OCI-LY1 (cell line): ENCODE measurements at regions not wholly inside any gene's neighbourhood (a gene's known extent, or its start where the extent isn't known, plus 50 kb on each side); places are given as distances from the start of the nearest gene placed in this dataset.

Experiments
- H2AFZ ChIP-seq: fragments of 200-600 bp; sonication (generic), shearing (Covaris generic); 2 replicates; pipeline ENCODE4 v1.6.0; 2014; ENCODE audit warnings: antibody characterized with exemption, mild to moderate bottlenecking, low read length
- H3F3A ChIP-seq: fragments of 200-600 bp; sonication (generic), shearing (Covaris generic); 2 replicates; pipeline ENCODE4 v1.6.0; 2014; ENCODE audit warnings: mild to moderate bottlenecking, antibody characterized with exemption, low read length, moderate library complexity; ENCODE audit not compliant: insufficient read depth
- H3K27ac ChIP-seq: fragments of 200-600 bp; sonication (generic); 2 replicates; pipeline ENCODE4 v1.5.1; 2014; ENCODE audit warnings: low read length, mixed run types, mild to moderate bottlenecking, low read depth; ENCODE audit not compliant: poor library complexity, severe bottlenecking
- H3K27me3 ChIP-seq: fragments of 200-600 bp; sonication (generic); 2 replicates; pipeline ENCODE4 v1.6.0; 2014; ENCODE audit warnings: antibody characterized with exemption, mild to moderate bottlenecking, low read length, moderate library complexity; ENCODE audit not compliant: insufficient read depth
- H3K36me3 ChIP-seq: fragments of 200-600 bp; sonication (generic); 2 replicates; pipeline ENCODE4 v1.6.1; 2014; ENCODE audit warnings: mild to moderate bottlenecking, antibody characterized with exemption, low read length, moderate library complexity, mixed read lengths; ENCODE audit not compliant: insufficient read depth
- H3K4me1 ChIP-seq: fragments of 200-600 bp; sonication (generic); 2 replicates; pipeline ENCODE4 v1.5.1; 2014; ENCODE audit warnings: mild to moderate bottlenecking, low read length, moderate library complexity; ENCODE audit not compliant: insufficient read depth, severe bottlenecking
- H3K4me2 ChIP-seq: fragments of 200-600 bp; sonication (generic), shearing (Covaris generic); 2 replicates; pipeline ENCODE4 v1.6.1; 2014; ENCODE audit warnings: low read length
- H3K4me3 ChIP-seq: fragments of 200-600 bp; sonication (generic); 2 replicates; pipeline ENCODE4 v1.5.1; 2014; ENCODE audit warnings: low read length, low read depth, mild to moderate bottlenecking, mixed read lengths; ENCODE audit not compliant: poor library complexity, severe bottlenecking
- H3K79me2 ChIP-seq: fragments of 200-600 bp; shearing (Covaris generic); 2 replicates; pipeline ENCODE4 v1.6.1; 2016; ENCODE audit warnings: mixed run types, low read length, mixed read lengths; ENCODE audit not compliant: insufficient read depth
- H3K9ac ChIP-seq: fragments of 200-600 bp; sonication (generic), shearing (Covaris generic); 2 replicates; pipeline ENCODE4 v1.6.1; 2014; ENCODE audit warnings: mild to moderate bottlenecking, low read length, mixed read lengths
- H3K9me2 ChIP-seq: fragments of 200-600 bp; sonication (generic), shearing (Covaris generic); 2 replicates; pipeline ENCODE4 v1.6.1; 2014; ENCODE audit warnings: low read depth, mild to moderate bottlenecking, low read length, mixed read lengths
- H3K9me3 ChIP-seq: fragments of 200-600 bp; shearing (Covaris generic); 2 replicates; pipeline ENCODE4 v1.6.1; 2014; ENCODE audit warnings: low read length, mixed read lengths
- H4K20me1 ChIP-seq: fragments of 200-600 bp; sonication (generic), shearing (Covaris generic); 2 replicates; pipeline ENCODE4 v1.6.0; 2016; ENCODE audit warnings: mild to moderate bottlenecking, low read length; ENCODE audit not compliant: insufficient read depth
- EZH2 ChIP-seq: fragments of 200-600 bp; sonication (generic), shearing (Covaris generic); IDR thresholded peaks from 2 replicates; pipeline ENCODE4 v1.8.0; 2017; ENCODE audit warnings: borderline replicate concordance, mixed run types, mild to moderate bottlenecking, antibody characterized with exemption, low read length, moderate library complexity, mixed read lengths
- TF ChIP-seq, protein P1 (sequence below): fragments of 200-600 bp; sonication (generic), shearing (Covaris generic); IDR thresholded peaks from 2 replicates; pipeline ENCODE4 v1.5.1; 2017; ENCODE audit warnings: mild to moderate bottlenecking, antibody characterized with exemption, low read length, moderate library complexity, mixed read lengths

DNA sequence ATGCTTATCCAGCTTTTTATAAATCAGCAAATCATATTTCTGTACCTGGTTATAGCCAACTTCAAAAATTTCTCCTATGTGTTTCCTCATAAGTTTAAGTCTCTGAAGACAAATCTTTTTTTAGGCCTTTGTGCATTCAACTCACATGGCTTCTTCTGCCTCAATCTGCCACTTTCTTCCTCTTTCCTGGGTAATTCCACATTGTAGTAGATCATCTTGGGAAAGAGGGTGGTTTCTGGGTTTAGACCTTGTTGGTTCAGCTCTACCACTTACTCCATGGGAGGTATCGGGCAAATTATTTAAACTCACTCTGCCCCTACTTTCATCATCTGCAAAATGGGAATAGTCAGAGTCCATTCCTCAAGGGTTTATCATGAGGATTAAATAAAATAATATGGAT lies 707.0 kb upstream of the ZEB2 start:
- peaks cover 10% of the 10 kb centered on the region for H3K9me3 ChIP-seq
- TF ChIP-seq EZH2 = no peak
- TF ChIP-seq, protein P1, sequence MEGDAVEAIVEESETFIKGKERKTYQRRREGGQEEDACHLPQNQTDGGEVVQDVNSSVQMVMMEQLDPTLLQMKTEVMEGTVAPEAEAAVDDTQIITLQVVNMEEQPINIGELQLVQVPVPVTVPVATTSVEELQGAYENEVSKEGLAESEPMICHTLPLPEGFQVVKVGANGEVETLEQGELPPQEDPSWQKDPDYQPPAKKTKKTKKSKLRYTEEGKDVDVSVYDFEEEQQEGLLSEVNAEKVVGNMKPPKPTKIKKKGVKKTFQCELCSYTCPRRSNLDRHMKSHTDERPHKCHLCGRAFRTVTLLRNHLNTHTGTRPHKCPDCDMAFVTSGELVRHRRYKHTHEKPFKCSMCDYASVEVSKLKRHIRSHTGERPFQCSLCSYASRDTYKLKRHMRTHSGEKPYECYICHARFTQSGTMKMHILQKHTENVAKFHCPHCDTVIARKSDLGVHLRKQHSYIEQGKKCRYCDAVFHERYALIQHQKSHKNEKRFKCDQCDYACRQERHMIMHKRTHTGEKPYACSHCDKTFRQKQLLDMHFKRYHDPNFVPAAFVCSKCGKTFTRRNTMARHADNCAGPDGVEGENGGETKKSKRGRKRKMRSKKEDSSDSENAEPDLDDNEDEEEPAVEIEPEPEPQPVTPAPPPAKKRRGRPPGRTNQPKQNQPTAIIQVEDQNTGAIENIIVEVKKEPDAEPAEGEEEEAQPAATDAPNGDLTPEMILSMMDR = no peak
- H3K27ac ChIP-seq = no peak overlapping the region
- H2AFZ ChIP-seq = no peak overlapping the region
- no peak overlapping the region for H3K4me3 ChIP-seq
- H3K4me2 ChIP-seq = no peak overlapping the region
- no peaks in the 10 kb centered on the region for H3F3A ChIP-seq
- no peaks in the 10 kb centered on the region for H4K20me1 ChIP-seq
- peaks cover 7% of the 10 kb centered on the region for H3K4me1 ChIP-seq
- no peaks in the 10 kb centered on the region for H3K9me2 ChIP-seq
- no peaks in the 10 kb centered on the region for H3K27me3 ChIP-seq
- no peaks in the 10 kb centered on the region for H3K36me3 ChIP-seq
- H3K79me2 ChIP-seq = no peaks in the 10 kb centered on the region
- no peak overlapping the region for H3K9ac ChIP-seq

DNA sequence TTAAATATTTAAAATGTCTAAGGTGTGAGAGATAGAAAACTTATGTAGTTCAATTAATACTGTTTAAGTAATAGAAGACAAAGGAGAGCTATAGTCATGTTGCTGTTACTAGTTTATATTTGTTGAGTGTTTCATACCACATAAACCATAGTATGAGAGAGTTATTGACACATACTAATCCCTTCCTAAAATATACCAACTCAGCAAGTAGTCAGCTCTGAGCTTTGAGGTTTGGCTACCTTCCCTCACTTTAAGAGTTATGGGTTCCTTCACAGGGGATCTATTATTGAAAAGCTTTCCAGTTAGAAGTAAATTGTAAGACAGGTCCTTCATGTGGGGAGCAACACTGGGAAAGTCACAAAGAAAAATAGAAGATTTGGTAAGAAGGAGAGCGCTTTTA lies 701.6 kb upstream of the ZEB2 start:
- Histone ChIP-seq H3K4me1 (peaks cover 40% of the 10 kb centered on the region), H3K27ac (peak overlapping the region; percentile 92), H3F3A (no peaks in the 10 kb centered on the region), H2AFZ (no peak overlapping the region), H3K79me2 (no peaks in the 10 kb centered on the region), H4K20me1 (no peaks in the 10 kb centered on the region), H3K4me2 (peak overlapping the region; percentile 65), H3K9ac (peak overlapping the region; percentile 38), H3K4me3 (no peak overlapping the region), H3K9me2 (no peaks in the 10 kb centered on the region), H3K9me3 (peaks cover 10% of the 10 kb centered on the region), H3K36me3 (no peaks in the 10 kb centered on the region), H3K27me3 (no peaks in the 10 kb centered on the region)
- TF ChIP-seq, protein P1 = no peak
- TF ChIP-seq EZH2 = no peak

DNA sequence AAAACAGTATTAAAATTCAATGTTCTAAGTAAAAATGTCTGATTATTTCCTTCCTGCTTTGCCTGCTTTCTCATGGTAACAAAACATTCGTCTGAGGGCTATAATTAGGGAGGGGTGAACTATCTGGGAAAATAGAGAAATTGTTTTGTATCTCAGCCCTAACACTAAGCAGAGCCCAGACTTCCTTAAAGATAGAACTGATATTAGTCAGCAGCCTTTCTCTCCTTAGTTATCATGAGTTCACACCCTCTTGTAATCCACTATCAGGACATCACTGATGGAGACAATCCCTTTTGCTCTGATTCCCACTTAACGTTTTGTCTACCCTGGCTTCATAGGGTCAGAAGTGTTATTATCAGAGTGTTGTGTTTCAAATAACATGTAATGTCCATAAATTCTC lies 701.1 kb upstream of the ZEB2 start:
- H3K27ac ChIP-seq = peak overlapping the region; percentile 92
- TF ChIP-seq, protein P1 = no peak
- TF ChIP-seq EZH2 = no peak
- peak overlapping the region; percentile 65 for H3K4me2 ChIP-seq

More for the DNA sequence above, 701.1 kb upstream of the ZEB2 start:
- Histone ChIP-seq H3K9me2 (no peaks in the 10 kb centered on the region), H4K20me1 (no peaks in the 10 kb centered on the region), H3K4me3 (peak overlapping the region; percentile 19), H3K79me2 (no peaks in the 10 kb centered on the region), H3K27me3 (no peaks in the 10 kb centered on the region), H3K9me3 (peaks cover 10% of the 10 kb centered on the region), H3K4me1 (peaks cover 40% of the 10 kb centered on the region), H2AFZ (no peak overlapping the region), H3K9ac (peak overlapping the region; percentile 38), H3K36me3 (no peaks in the 10 kb centered on the region), H3F3A (no peaks in the 10 kb centered on the region)
